Activated CD8-positive, alpha-beta T cell treated with anti-CD3 and anti-CD28 coated beads for 36 hours (primary cell): ENCODE measurements at regions not wholly inside any gene's neighbourhood (a gene's known extent, or its start where the extent isn't known, plus 50 kb on each side); places are given as distances from the start of the nearest gene placed in this dataset.

Experiments used
- ATAC-seq: fragments of 200-7000 bp; cut with Tn5 transposase; one replicate; pipeline ENCODE4 v1.10.0; 2021; ENCODE audit warnings: mild to moderate bottlenecking, moderate library complexity
- CTCF ChIA-PET: fragments of 350-600 bp; sonication (Branson Sonifier 250); formaldehyde crosslinking; loops from one replicate; lab custom pipeline; 2021; ENCODE audit warnings: antibody characterized with exemption; lab: Charles Lee
- POLR2A ChIA-PET: fragments of 350-600 bp; sonication (Branson Sonifier 250); formaldehyde crosslinking; loops from one replicate; lab custom pipeline; 2021; ENCODE audit warnings: antibody characterized with exemption; lab: Charles Lee
- DNase-seq: peaks from one replicate; pipeline ENCODE4 v3.0.0-alpha.2; 2020
- H3K27ac Mint-ChIP-seq: one replicate; pipeline ENCODE4 v1.8.0; 2021; ENCODE audit warnings: mild to moderate bottlenecking, mixed read lengths
- H3K27me3 Mint-ChIP-seq: one replicate; pipeline ENCODE4 v1.8.0; 2021; ENCODE audit warnings: mixed read lengths
- H3K36me3 Mint-ChIP-seq: one replicate; pipeline ENCODE4 v1.8.0; 2021; ENCODE audit warnings: low read depth, mixed read lengths
- H3K4me1 Mint-ChIP-seq: one replicate; pipeline ENCODE4 v1.8.0; 2021; ENCODE audit warnings: low read depth, mixed read lengths
- H3K4me3 Mint-ChIP-seq: one replicate; pipeline ENCODE4 v1.8.0; 2021; ENCODE audit warnings: mild to moderate bottlenecking, moderate library complexity, mixed read lengths
- H3K9me3 Mint-ChIP-seq: one replicate; pipeline ENCODE4 v1.8.0; 2021; ENCODE audit warnings: mixed read lengths
- CTCF ChIP-seq: fragments of 200-600 bp; IDR thresholded peaks from one replicate; pipeline ENCODE4 v1.8.0; 2022; ENCODE audit warnings: antibody characterized with exemption, mild to moderate bottlenecking
- intact Hi-C: fragments of 100-400 bp; cut with micrococcal nuclease; formaldehyde crosslinking; loops from one replicate; pipeline ENCODE4 v1.10.0; 2022

- no peak for DNase-seq
- H3K4me1 Mint-ChIP-seq, result no peaks in the 10 kb centered on the region
- TF ChIP-seq CTCF, result no peak
- H3K9me3 Mint-ChIP-seq, result no peaks in the 10 kb centered on the region
- no peaks in the 10 kb centered on the region for H3K36me3 Mint-ChIP-seq
- POLR2A ChIA-PET, result interaction anchor here (0.5 kb wide), 1 partner anchor 1878 kb away, joined by 3 read pairs; no protein-coding TSS in a partner anchor
- intact Hi-C loops, result no loop called here
- CTCF ChIA-PET, result no interaction called here
- ATAC-seq, result no peak
- no peak overlapping the region for H3K4me3 Mint-ChIP-seq
- no peaks in the 10 kb centered on the region for H3K27me3 Mint-ChIP-seq
- no peak overlapping the region for H3K27ac Mint-ChIP-seq
These were observed 190.2 kb upstream of the AGA start for GRCh38 chr4:177632481-177632880.

GRCh38 chr4:177638871-177639270, 196.6 kb upstream of the AGA start:
- ATAC-seq, result no peak
- no peaks in the 10 kb centered on the region for H3K36me3 Mint-ChIP-seq
- H3K27me3 Mint-ChIP-seq, result no peaks in the 10 kb centered on the region
- H3K4me3 Mint-ChIP-seq, result no peak overlapping the region
- DNase-seq, result no peak
- ChIA-PET CTCF (no interaction called here), POLR2A (no interaction called here)
- no peak overlapping the region for H3K27ac Mint-ChIP-seq
- intact Hi-C loops, result no loop called here
- H3K9me3 Mint-ChIP-seq, result no peaks in the 10 kb centered on the region
- H3K4me1 Mint-ChIP-seq, result peaks cover 4% of the 10 kb centered on the region
- no peak for TF ChIP-seq CTCF

DNA sequence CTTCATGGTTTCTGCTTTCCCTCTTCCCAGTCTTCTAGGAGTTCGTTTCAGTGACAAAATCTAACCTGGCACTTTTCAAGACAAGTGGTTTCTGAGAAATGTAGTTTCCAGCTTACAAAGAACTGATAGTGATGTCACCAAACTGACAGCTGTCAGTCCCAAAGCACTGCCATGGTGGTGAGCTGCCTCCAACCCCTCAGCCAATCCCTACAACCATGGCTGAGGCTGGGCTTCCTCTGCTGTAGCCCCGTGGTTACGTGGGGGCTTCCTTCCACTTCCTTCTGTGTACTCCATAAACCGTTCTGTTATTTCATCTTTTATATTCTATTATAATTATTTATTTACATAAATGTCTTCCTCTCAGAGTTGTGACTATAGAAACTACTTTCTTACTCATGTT, 198.6 kb upstream of the AGA start:
- ATAC-seq (peak; percentile 62), DNase-seq (peak; percentile 8)
- ChIA-PET POLR2A (no interaction called here), CTCF (no interaction called here)
- Mint-ChIP-seq H3K27me3 (no peaks in the 10 kb centered on the region), H3K4me3 (no peak overlapping the region), H3K36me3 (no peaks in the 10 kb centered on the region), H3K9me3 (no peaks in the 10 kb centered on the region), H3K27ac (no peak overlapping the region), H3K4me1 (peaks cover 4% of the 10 kb centered on the region)
- TF ChIP-seq CTCF, result no peak
- intact Hi-C loops, result no loop called here

DNA sequence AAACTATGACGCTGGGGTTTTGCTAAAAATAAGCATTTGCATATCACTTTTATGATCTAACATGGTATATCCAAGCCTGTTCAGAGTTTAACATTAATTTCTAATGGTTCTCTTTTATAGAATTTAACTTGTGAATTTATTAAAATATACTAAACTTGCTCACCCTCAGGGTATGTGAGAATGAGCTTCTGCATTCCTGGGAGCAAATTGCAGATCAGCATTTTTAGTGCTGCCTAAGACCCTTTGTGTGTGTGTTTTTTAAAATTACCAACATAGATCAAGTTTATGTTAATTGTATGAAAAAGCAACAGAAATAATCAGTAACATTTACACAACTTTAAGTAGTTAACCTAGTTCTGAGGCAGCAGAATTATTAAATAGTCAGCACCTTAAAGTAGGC, 218.0 kb upstream of the AGA start:
- peaks cover 15% of the 10 kb centered on the region for H3K9me3 Mint-ChIP-seq
- TF ChIP-seq CTCF, result no peak
- H3K27me3 Mint-ChIP-seq, result no peaks in the 10 kb centered on the region
- H3K36me3 Mint-ChIP-seq, result no peaks in the 10 kb centered on the region
- H3K4me3 Mint-ChIP-seq, result no peak overlapping the region
- no peaks in the 10 kb centered on the region for H3K4me1 Mint-ChIP-seq
- CTCF ChIA-PET, result no interaction called here
- intact Hi-C loops, result no loop called here
- H3K27ac Mint-ChIP-seq, result no peak overlapping the region
- DNase-seq (no peak), ATAC-seq (no peak)
- POLR2A ChIA-PET, result no interaction called here

DNA sequence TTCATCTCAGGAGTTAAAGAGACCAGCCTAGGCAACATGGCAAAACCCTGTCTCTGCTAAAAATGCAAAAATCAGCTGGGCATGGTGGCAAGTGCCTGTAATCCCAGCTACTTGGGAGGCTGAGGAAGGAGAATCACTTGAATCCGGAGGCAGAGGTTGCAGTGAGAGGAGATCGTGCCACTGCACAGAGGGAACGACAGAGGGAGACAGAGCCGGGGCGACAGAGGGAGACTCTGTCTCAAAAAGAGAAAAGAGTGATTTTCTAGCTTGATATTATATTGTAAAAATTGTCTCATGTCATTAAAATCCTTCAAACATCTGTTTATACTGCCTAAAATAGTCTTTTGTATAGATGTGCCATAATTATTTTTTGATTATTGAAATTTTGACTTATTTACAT, 225.4 kb upstream of the AGA start:
- ATAC-seq (no peak), DNase-seq (no peak)
- TF ChIP-seq CTCF, result no peak
- POLR2A ChIA-PET, result no interaction called here
- Mint-ChIP-seq H3K27me3 (no peaks in the 10 kb centered on the region), H3K36me3 (no peaks in the 10 kb centered on the region), H3K4me1 (no peaks in the 10 kb centered on the region), H3K4me3 (no peak overlapping the region), H3K9me3 (peaks cover under 1% of the 10 kb centered on the region), H3K27ac (no peak overlapping the region)
- CTCF ChIA-PET, result no interaction called here
- intact Hi-C loops, result no loop called here
